GM12872 (cell line): ENCODE measurements at regions not wholly inside any gene's neighbourhood (a gene's known extent, or its start where the extent isn't known, plus 50 kb on each side); places are given as distances from the start of the nearest gene placed in this dataset.

Experiments
- CTCF ChIP-seq: IDR thresholded peaks from 3 replicates; pipeline ENCODE4 v1.5.1; 2011; ENCODE audit warnings: low read depth, mild to moderate bottlenecking, low read length, moderate library complexity; ENCODE audit not compliant: insufficient read depth

GRCh38 chr2:164257742-164258141 is 363.5 kb downstream of the GRB14 start:
- TF ChIP-seq CTCF, result no peak

GRCh38 chr2:164252568-164253287 is 368.6 kb downstream of the GRB14 start:
- no peak for TF ChIP-seq CTCF

GRCh38 chr2:164243315-164243714 is 378.0 kb downstream of the GRB14 start:
- TF ChIP-seq CTCF, result no peak

- no peak for TF ChIP-seq CTCF
These were observed 378.9 kb downstream of the GRB14 start for GRCh38 chr2:164242409-164242808.

- TF ChIP-seq CTCF, result no peak
These were observed 387.2 kb downstream of the GRB14 start for GRCh38 chr2:164234074-164234473.

GRCh38 chr2:164224007-164224406 is 397.3 kb downstream of the GRB14 start:
- no peak for TF ChIP-seq CTCF

GRCh38 chr2:164221473-164221872 is 399.8 kb downstream of the GRB14 start:
- TF ChIP-seq CTCF, result no peak
